Lung microvascular endothelial cell (primary cell): ENCODE measurements at regions not wholly inside any gene's neighbourhood (a gene's known extent, or its start where the extent isn't known, plus 50 kb on each side); places are given as distances from the start of the nearest gene placed in this dataset.
"Not testable (repeated sequence)": the region's sequence is repeated elsewhere in the genome, so short reads cannot be mapped to it uniquely, and the experiment has no call there.

Source experiments
- DNase-seq, 2 donors: peaks; one replicate each; pipeline versions ENCODE4 v3.0.0 to v3.0.0-alpha.2; 2010; ENCODE audit warnings: low read depth in 2 of 2

DNA sequence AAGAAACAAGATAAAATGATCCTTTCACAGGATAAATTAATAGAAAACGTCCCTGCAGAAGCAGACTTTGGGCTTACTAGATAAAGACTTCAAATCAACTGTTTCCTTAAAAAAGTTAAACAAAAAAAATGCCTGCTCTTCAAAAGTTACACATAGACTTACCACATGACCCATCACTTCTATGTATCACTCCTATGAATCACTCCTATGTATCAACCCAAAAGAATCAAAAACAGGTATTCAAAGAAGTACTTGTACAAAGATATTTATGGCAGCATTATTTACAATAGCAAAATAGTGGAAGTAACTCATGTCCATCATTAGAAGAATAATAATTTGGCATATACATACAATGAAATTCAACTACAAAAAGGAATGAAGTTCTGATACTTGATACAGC lies 56.3 kb upstream of the PRDM9 start:
- no peak for DNase-seq

- DNase-seq, result no peak
Observed at GRCh38 chr5:23450187-23450586, 57.2 kb upstream of the PRDM9 start.

DNA sequence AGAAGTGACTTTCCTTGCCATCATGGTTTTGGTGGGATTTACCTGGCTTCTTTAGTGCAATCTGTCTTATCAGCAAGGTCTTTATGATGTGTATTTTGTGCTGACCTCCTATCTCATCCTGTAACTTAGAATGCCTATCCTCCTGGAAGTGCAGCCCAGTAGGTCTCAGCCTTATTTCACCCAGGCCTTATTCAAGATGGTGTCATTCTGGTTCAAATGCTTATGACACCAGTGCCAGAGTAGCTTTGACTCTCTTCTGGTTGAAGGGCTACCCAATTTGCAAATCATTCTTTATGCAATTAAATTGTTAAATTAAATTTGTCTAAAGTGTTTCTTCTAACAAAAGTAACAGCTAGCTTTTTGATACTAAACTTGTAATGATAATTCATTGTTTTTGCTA lies 58.8 kb upstream of the PRDM9 start:
- no peak for DNase-seq

DNA sequence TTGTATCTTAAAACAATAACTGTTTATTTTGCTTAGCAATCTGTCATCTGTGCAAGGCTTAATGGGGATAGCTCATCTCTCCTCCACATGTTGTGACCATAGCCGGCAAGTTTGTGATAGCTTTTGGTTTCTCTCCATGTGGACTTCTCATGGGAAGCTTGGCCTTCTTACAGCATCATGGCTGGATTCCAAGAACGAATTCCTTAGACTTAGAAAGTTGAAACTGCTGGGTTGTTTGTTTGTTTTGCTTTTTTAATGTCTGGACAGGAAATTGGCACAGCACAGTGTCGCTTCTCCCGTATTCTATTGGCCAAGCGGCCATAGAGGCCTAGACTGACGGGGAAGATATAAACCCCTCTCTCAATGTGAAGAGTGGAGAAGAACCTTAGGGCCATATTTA lies 61.0 kb upstream of the PRDM9 start:
- DNase-seq, result no peak

GRCh38 chr5:23445573-23445972 lies 61.8 kb upstream of the PRDM9 start:
- no peak for DNase-seq

DNA sequence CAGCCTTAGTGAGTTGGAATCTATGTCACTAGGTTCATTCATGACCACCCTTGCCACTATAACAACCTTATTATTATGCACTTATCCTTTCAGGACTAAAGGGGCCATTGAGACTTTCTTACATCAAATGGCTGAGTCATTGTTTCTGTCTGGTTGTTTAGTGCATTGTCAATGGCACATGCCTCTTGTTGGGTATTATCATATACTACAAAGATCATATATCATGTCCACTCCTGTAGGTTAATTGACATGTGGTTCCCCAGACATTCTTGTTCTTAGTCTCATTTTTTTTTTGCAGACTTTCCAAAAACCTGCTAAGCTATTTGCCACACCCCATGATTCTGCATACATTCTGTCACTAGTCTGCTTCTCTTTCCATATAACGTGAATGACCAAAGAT lies 66.7 kb upstream of the PRDM9 start:
- DNase-seq, result no peak

DNA sequence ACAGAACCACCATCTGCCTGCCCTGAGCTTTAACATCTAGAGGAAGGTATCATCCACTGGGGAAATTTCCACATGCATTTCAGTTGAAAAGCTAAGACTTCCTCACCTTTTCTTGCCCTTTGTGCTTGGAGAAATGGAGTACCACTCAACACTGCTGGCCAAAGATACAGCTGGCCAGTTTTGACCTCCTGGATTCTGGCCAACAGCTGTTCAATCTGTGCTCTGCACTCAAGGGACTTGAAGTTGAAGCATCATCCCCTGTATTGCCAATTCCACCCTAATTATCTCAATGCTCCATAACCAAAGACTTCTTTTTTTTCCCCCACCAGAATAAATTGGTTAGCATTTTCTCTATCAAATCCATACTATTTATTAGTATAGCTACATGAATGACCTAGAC lies 70.4 kb upstream of the PRDM9 start:
- no peak for DNase-seq

DNA sequence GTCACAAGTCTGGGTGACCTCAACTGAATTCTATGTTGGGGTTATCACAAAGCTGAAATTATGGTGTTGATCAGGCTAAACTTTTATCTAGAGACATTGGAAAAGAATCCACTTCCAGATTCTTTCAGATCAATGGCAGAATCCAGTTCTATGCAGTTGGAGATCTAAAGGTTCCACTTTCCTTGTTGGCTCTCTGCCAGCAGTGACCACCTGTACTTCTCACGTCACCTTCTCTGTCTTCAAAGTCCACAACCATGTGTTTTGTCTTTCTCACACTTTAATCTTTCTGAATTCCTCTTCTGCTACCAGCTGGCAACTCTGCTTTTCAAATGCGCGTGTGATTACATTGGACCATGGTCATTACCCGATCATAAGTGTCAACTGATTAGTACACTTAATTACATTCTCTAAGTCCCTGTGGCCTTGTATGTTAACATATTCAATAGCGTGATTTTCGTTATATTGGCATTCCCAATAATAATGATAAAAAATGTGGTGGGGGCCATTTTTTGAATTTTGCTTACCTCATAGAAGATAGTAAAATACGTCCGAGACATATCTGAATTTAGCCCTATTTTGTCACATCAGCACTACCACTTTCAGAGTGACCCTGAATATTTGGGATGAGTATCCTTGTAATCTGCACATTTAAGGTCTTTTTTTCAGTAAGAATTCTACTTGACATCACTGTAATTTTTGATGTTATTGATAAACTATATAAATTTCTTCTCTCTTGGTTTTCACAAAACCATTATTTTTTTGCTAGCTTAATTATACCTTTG lies 73.7 kb upstream of the PRDM9 start:
- no peak for DNase-seq

DNA sequence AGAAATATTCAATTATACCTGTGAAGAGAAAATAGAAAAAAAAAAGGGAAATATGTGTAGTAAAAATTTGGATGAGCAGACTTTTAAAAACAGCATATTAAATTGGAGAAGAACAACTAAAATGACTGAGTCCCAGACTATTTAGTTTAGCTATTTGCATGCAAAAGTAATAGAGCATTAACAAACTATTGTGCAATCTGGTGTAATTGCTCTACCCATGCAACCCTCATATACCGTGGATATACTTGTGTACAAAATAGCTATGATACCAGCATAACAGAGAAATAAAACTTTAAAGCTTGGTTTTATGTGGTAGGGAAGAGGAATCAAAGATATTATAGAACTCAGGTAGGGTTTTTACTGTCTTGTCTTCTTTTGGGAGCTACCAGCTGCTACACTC lies 78.7 kb upstream of the PRDM9 start:
- DNase-seq, result no peak

- DNase-seq, result not testable (repeated sequence)
Observed at GRCh38 chr5:23420214-23420613, 87.2 kb upstream of the PRDM9 start.

GRCh38 chr5:23419115-23419514 lies 88.3 kb upstream of the PRDM9 start:
- DNase-seq, result no peak

DNA sequence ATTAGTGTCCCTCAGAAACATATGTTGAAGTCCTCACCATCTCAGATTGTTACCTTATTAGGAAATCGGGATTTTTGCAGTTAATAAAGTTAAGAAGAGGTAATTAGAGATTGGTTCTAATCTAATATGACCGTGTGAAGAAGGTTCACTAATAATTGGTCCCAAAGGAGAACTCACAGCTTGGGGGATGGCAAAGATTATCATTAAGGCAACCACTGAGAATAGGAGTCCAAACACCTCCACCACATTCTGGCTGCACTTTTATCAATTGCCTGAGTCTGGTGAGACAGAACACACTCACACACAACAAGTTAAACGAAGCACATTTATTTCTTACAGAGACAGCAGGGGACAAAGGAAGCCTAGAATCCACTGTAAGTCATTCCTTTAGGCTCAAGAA lies 94.9 kb upstream of the PRDM9 start:
- DNase-seq, result no peak

DNA sequence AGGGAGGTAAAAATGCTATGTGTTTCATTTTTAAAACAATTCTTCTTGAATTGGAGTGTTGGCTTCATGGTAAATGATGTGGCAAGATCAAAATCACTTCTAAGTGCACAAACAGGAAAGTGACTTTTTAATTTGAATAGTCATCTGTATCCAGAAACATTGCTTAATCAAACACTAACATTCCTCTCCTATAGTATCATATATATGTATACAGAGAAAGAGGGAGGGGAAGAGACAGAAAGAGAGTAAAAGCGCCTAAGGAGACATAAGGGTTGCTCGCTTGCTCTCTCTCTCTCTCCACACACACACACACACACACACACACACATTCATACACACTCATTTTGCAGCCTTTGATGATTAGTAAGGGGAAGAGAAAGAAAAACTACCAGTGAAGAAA lies 95.4 kb upstream of the PRDM9 start:
- DNase-seq, result no peak

DNA sequence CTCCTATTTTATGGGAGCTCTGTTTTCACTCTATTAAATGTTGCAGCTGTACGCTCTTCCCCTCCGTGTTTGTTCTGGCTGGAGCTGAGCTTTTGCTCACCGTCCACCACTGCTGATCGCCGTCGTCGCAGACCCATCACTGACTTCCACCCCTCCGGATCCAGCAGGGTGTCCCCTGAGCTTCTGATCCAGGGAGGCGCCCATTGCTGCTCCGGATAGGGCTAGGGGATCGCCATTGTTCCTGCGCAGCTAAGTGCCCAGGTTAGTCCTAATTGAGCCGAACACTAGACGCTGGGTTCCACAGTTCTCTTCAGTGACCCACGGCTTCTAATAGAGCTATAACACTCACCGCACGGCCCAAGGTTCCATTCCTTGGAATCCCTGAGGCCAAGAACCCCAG lies 96.2 kb upstream of the PRDM9 start:
- DNase-seq, result no peak

DNA sequence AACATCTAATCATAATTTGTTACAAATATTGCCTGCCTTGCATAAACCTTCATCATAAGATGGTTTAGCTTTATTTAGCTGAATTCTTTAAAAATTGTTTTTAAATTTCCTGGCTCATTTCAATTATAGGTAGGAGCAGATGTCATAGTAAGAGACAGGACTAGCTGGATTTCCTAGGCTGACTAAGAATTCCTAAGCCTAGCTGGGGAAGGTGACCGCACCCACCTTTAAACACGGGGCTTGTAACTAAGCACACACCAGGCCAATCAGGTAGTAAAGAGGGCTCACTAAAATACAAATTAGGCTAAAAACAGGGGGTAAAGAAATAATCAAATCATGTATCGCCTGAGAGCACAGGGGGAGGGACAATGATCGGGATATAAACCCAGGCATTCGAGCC lies 96.6 kb upstream of the PRDM9 start:
- not testable (repeated sequence) for DNase-seq

DNA sequence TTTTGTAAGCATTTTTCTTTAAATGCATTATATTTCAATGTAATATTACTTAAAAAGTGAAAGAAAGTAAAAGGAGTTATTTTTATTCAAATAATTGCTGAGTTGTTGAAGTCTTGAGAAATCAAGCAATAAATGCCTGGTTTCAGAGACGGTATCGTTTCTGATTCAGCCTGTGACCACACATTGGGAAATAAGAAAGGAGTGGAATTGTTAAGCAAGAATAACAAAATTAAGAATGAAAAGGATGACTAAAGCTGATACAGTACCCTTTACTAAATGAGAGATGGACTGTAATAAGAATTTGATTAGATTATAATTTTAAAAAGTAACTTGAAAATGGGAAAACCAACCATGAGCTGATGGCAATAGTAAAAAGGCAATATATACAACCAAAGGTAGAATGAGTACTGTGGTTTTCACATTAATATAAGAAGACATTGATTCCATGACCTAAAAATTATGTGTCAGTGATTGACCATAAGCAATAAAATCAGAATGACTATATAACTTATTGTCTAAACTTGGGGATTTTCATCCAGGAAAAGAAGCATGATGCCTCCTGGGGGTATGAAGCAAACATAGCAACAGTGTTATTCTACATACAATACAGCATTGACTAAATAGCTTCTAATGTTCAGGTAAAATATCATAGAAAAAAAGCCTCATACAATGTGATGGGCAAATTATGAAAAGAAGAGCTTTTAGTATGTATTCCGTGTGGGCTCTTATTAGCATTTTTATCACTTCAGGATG lies 101.9 kb upstream of the PRDM9 start:
- no peak for DNase-seq

DNA sequence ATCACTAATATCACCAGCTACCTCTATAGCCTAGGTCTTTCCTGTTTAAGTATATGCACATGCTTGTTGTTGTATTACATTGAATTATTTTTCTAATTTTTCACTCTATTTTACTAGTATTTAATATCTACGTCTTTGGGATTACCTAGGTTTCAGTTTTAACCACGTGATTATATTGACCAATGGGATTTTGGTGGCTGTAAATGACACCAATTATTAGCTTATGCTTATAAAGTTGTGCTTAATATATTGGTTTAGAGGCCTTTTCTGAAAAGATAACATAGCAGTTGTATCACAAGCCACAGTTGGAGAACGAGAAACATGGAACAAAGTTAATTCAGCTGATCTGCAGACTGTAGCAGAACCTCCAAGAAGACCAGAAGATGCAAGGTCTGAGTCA lies 104.8 kb upstream of the PRDM9 start:
- no peak for DNase-seq

DNA sequence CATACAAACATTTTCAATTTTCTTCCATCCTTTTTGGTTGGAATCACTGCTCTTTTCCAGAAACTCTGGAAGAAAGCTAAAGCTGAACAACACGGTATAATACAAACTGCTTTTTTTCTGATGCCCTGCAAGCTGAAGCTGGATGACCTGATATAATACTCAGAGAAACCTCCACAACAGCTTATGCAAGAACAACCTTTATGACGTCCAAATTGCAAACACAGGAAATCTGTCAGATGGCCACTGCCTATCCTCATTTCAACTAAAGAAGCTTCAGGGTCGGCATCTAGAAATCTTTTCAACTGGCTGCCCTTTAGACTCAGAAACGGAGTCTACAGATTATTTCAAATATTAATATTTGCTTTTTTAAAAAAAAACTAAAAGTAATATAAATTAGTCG lies 106.5 kb upstream of the PRDM9 start:
- DNase-seq, result no peak

GRCh38 chr5:23396346-23396745 lies 111.1 kb upstream of the PRDM9 start:
- no peak for DNase-seq

DNA sequence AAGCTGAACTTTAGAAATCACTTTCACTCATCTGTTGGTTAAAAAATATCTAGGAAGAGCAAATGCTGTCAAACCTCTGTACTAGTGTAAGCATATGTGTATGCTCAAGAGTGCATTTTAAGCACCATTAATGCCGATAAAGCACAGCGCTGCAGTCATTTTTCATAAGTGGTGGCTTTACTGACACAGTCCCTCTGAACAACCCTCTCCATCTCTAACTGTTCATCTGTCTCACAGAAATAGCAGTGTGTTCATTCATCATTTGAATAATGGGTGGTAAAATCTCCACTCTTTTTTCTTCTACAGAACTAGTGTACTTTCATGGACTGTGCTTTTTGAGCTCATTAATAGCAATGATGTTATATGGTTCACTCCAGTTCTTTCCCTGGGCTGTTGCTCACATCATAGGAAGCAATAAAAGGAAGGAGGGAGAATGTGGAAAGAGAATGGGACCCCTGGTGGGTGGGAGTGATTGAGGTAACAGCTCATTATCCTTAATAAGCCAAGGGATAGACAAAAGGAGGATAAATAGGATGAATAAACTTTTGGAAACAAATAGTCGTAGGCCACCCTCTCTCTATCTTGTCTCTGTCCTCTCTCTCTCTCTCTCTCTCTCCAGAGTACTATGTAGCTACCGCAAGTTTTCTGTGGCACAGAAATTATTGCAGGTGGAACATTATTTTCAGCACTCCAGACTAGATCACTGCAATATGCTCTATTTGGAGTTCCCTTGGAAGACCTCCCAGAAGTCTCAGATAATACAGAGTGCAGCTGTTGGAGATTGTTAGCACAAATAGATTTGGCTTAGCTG lies 117.9 kb upstream of the PRDM9 start:
- DNase-seq, result no peak

GRCh38 chr5:23385036-23385435 lies 122.4 kb upstream of the PRDM9 start:
- no peak for DNase-seq

DNA sequence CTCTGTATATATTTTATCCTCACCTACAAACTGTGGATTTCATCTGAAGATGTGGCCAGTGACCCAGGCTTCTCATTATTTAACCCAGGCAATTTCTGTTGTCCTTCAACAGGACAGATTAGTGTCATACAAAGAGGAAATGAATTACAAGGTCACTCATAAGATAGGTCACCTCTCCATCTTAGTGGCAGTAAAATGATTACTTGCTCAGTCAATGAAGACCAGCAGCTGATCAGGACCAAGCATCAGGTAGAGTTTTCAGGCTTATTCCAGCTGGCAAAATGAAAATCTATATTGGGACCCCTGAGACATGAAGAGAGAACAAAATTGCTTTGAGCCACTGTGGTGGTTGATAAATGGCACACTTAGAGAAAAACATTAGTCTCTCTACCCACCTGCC lies 135.2 kb upstream of the PRDM9 start:
- DNase-seq, result no peak
